Activated naive CD8-positive, alpha-beta T cell treated with anti-CD3 and anti-CD28 coated beads for 36 hours (primary cell): ENCODE measurements at regions not wholly inside any gene's neighbourhood (a gene's known extent, or its start where the extent isn't known, plus 50 kb on each side); places are given as distances from the start of the nearest gene placed in this dataset.

ENCODE experiments used
- DNase-seq: peaks from one replicate; pipeline ENCODE4 v3.0.0; 2021
- H3K27ac Mint-ChIP-seq: one replicate; pipeline ENCODE4 v1.8.0; 2022; ENCODE audit warnings: mild to moderate bottlenecking, moderate library complexity, mixed read lengths
- H3K27me3 Mint-ChIP-seq: one replicate; pipeline ENCODE4 v1.8.0; 2022; ENCODE audit warnings: mild to moderate bottlenecking, mixed read lengths
- H3K36me3 Mint-ChIP-seq: one replicate; pipeline ENCODE4 v1.8.0; 2021; ENCODE audit warnings: mild to moderate bottlenecking, mixed read lengths
- H3K4me1 Mint-ChIP-seq: one replicate; pipeline ENCODE4 v1.8.0; 2021; ENCODE audit warnings: mixed read lengths
- H3K4me3 Mint-ChIP-seq: one replicate; pipeline ENCODE4 v1.8.0; 2022; ENCODE audit warnings: mild to moderate bottlenecking, moderate library complexity, mixed read lengths
- H3K9me3 Mint-ChIP-seq: one replicate; pipeline ENCODE4 v1.8.0; 2022; ENCODE audit warnings: mixed read lengths

DNA sequence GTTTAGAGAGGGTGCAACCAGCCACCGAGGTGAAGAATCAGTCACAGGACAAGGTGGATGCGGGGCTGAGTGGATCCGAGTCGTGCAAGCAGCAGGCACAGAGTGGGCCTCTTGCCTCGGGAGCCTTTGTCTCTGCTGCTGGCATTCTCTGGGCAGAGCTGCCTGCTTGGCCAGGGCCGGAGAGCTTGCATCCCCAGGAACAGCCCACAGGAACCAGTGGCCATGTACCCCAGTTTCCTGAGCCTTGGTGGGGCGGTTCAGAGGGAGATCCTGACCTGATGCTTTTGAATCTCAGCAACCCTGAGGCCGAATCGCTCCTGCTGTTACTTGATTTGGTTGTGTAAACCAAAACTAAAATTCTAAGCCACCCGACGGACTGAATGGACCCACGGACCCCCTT is 50.1 kb upstream of the EIF5 start:
- H3K36me3 Mint-ChIP-seq = peaks cover 1% of the 10 kb centered on the region
- H3K27ac Mint-ChIP-seq = no peak overlapping the region
- peaks cover 8% of the 10 kb centered on the region for H3K4me1 Mint-ChIP-seq
- no peaks in the 10 kb centered on the region for H3K9me3 Mint-ChIP-seq
- no peak overlapping the region for H3K4me3 Mint-ChIP-seq
- H3K27me3 Mint-ChIP-seq = peaks cover 67% of the 10 kb centered on the region
- no peak for DNase-seq
